ENCODE measurements at regions not wholly inside any gene's neighbourhood (a gene's known extent, or its start where the extent isn't known, plus 50 kb on each side); places are given as distances from the start of the nearest gene placed in this dataset.

GRCh38 chr20:22387452-22387851, 196.9 kb downstream of the FOXA2 start:
- intact Hi-C loops (cut with DNase I) = no loop called here
- H3K27ac ChIP-seq (ENCODE audit: low read depth in 2 of 2, low read length in 2 of 2) = no peak overlapping the region
- no peak overlapping the region for H3K9ac ChIP-seq (ENCODE audit: low read length in 3 of 3)
- no peak for FAIRE-seq
- H3K36me3 ChIP-seq (ENCODE audit: control insufficient read depth in 2 of 3, insufficient read depth in 3 of 3, low read length in 3 of 3) = no peaks in the 10 kb centered on the region
- no peak overlapping the region for H3K4me3 ChIP-seq (ENCODE audit: low read length in 3 of 3)
- H3K27me3 ChIP-seq (ENCODE audit: control insufficient read depth, insufficient read depth, low read length) = no peaks in the 10 kb centered on the region
- H3K4me1 ChIP-seq (ENCODE audit: control insufficient read depth in 2 of 3, insufficient read depth in 2 of 3, low read depth in 1 of 3, low read length in 3 of 3) = no peaks in the 10 kb centered on the region
- DNase-seq = no peak
- TF ChIP-seq, protein P1, sequence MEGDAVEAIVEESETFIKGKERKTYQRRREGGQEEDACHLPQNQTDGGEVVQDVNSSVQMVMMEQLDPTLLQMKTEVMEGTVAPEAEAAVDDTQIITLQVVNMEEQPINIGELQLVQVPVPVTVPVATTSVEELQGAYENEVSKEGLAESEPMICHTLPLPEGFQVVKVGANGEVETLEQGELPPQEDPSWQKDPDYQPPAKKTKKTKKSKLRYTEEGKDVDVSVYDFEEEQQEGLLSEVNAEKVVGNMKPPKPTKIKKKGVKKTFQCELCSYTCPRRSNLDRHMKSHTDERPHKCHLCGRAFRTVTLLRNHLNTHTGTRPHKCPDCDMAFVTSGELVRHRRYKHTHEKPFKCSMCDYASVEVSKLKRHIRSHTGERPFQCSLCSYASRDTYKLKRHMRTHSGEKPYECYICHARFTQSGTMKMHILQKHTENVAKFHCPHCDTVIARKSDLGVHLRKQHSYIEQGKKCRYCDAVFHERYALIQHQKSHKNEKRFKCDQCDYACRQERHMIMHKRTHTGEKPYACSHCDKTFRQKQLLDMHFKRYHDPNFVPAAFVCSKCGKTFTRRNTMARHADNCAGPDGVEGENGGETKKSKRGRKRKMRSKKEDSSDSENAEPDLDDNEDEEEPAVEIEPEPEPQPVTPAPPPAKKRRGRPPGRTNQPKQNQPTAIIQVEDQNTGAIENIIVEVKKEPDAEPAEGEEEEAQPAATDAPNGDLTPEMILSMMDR (IDR thresholded peaks at IDR 0.05; ENCODE audit: borderline replicate concordance, extremely low read depth, insufficient read depth) = no peak
- no peaks in the 10 kb centered on the region for H3K9me3 ChIP-seq (ENCODE audit: control insufficient read depth in 2 of 3, insufficient read depth in 1 of 3, low read length in 3 of 3)

- TF ChIP-seq, protein P1 (IDR thresholded peaks at IDR 0.05; ENCODE audit: borderline replicate concordance, extremely low read depth, insufficient read depth) = no peak
- no peaks in the 10 kb centered on the region for H3K4me1 ChIP-seq (ENCODE audit: control insufficient read depth in 2 of 3, insufficient read depth in 2 of 3, low read depth in 1 of 3, low read length in 3 of 3)
- H3K27me3 ChIP-seq (ENCODE audit: control insufficient read depth, insufficient read depth, low read length) = no peaks in the 10 kb centered on the region
- intact Hi-C loops (cut with DNase I) = no loop called here
- H3K36me3 ChIP-seq (ENCODE audit: control insufficient read depth in 2 of 3, insufficient read depth in 3 of 3, low read length in 3 of 3) = no peaks in the 10 kb centered on the region
- H3K9me3 ChIP-seq (ENCODE audit: control insufficient read depth in 2 of 3, insufficient read depth in 1 of 3, low read length in 3 of 3) = no peaks in the 10 kb centered on the region
- H3K4me3 ChIP-seq (ENCODE audit: low read length in 3 of 3) = no peak overlapping the region
- DNase-seq = no peak
- H3K27ac ChIP-seq (ENCODE audit: low read depth in 2 of 2, low read length in 2 of 2) = no peak overlapping the region
- no peak for FAIRE-seq
- no peak overlapping the region for H3K9ac ChIP-seq (ENCODE audit: low read length in 3 of 3)
Observed at GRCh38 chr20:22386306-22386623, 198.1 kb downstream of the FOXA2 start.

- Histone ChIP-seq H3K9me3 (ENCODE audit: control insufficient read depth in 2 of 3, insufficient read depth in 1 of 3, low read length in 3 of 3) (no peaks in the 10 kb centered on the region), H3K4me1 (ENCODE audit: control insufficient read depth in 2 of 3, insufficient read depth in 2 of 3, low read depth in 1 of 3, low read length in 3 of 3) (no peaks in the 10 kb centered on the region), H3K4me3 (ENCODE audit: low read length in 3 of 3) (no peak overlapping the region), H3K27me3 (ENCODE audit: control insufficient read depth, insufficient read depth, low read length) (no peaks in the 10 kb centered on the region), H3K27ac (ENCODE audit: low read depth in 2 of 2, low read length in 2 of 2) (no peak overlapping the region), H3K9ac (ENCODE audit: low read length in 3 of 3) (no peak overlapping the region), H3K36me3 (ENCODE audit: control insufficient read depth in 2 of 3, insufficient read depth in 3 of 3, low read length in 3 of 3) (no peaks in the 10 kb centered on the region)
- peak in 2 of 5 donors; percentile 23 to 40 for DNase-seq
- intact Hi-C loops (cut with DNase I) = no loop called here
- TF ChIP-seq, protein P1 (IDR thresholded peaks at IDR 0.05; ENCODE audit: borderline replicate concordance, extremely low read depth, insufficient read depth) = no peak
- FAIRE-seq = no peak
Observed at GRCh38 chr20:22385602-22386305, 198.6 kb downstream of the FOXA2 start.

- H3K9ac ChIP-seq (ENCODE audit: low read length in 3 of 3) = no peak overlapping the region
- no peaks in the 10 kb centered on the region for H3K9me3 ChIP-seq (ENCODE audit: control insufficient read depth in 2 of 3, insufficient read depth in 1 of 3, low read length in 3 of 3)
- FAIRE-seq (no peak), DNase-seq (no peak)
- H3K36me3 ChIP-seq (ENCODE audit: control insufficient read depth in 2 of 3, insufficient read depth in 3 of 3, low read length in 3 of 3) = no peaks in the 10 kb centered on the region
- H3K4me1 ChIP-seq (ENCODE audit: control insufficient read depth in 2 of 3, insufficient read depth in 2 of 3, low read depth in 1 of 3, low read length in 3 of 3) = no peaks in the 10 kb centered on the region
- TF ChIP-seq, protein P1 (IDR thresholded peaks at IDR 0.05; ENCODE audit: borderline replicate concordance, extremely low read depth, insufficient read depth) = no peak
- no peaks in the 10 kb centered on the region for H3K27me3 ChIP-seq (ENCODE audit: control insufficient read depth, insufficient read depth, low read length)
- H3K27ac ChIP-seq (ENCODE audit: low read depth in 2 of 2, low read length in 2 of 2) = no peak overlapping the region
- intact Hi-C loops (cut with DNase I) = no loop called here
- no peak overlapping the region for H3K4me3 ChIP-seq (ENCODE audit: low read length in 3 of 3)
Observed at GRCh38 chr20:22384978-22385377, 199.4 kb downstream of the FOXA2 start.
